Gastroesophageal sphincter (tissue), 4 donors: ENCODE measurements at regions not wholly inside any gene's neighbourhood (a gene's known extent, or its start where the extent isn't known, plus 50 kb on each side); places are given as distances from the start of the nearest gene placed in this dataset.

ENCODE experiments used
- ATAC-seq: fragments of 150-250 bp; one replicate; pipeline ENCODE4 v1.9.1; 2016; ENCODE audit warnings: mild to moderate bottlenecking, moderate library complexity
- H3K27ac ChIP-seq, 4 donors: fragments of 200-600 bp; sonication (generic) in 3 of 4; 1 replicate in 3 of 4; 2 replicates in 1 of 4; pipeline ENCODE4 v1.5.1; 2016 to 2019
- H3K27me3 ChIP-seq: fragments of 200-600 bp; sonication (generic); one replicate; pipeline ENCODE4 v1.5.1; 2019
- H3K36me3 ChIP-seq, 2 donors: fragments of 200-600 bp; sonication (generic); one replicate each; pipeline ENCODE4 v1.5.1; 2019; ENCODE audit warnings: control low read depth in 1 of 2
- H3K4me1 ChIP-seq, 3 donors: fragments of 200-600 bp; sonication (generic); 1 replicate in 2 of 3; 2 replicates in 1 of 3; pipeline ENCODE4 v1.5.1; 2016 to 2019; ENCODE audit warnings: control low read depth in 2 of 3
- H3K4me3 ChIP-seq, 2 donors: fragments of 200-600 bp; sonication (generic); one replicate each; pipeline ENCODE4 v1.5.1; 2019; ENCODE audit warnings: mild to moderate bottlenecking in 1 of 2, moderate library complexity in 1 of 2
- H3K9me3 ChIP-seq, 3 donors: fragments of 200-600 bp; sonication (generic); one replicate each; pipeline ENCODE4 v1.5.1; 2017 to 2019; ENCODE audit warnings: control low read depth in 2 of 3
- CTCF ChIP-seq, 4 experiments: fragments of 200-600 bp in 2 of 4; fragments of 450-650 bp in 2 of 4; sonication (generic) in 1 of 4; IDR thresholded peaks; one replicate each; pipeline ENCODE4 v1.5.1; 2017 to 2019; ENCODE audit warnings: antibody characterized with exemption in 4 of 4, mild to moderate bottlenecking in 2 of 4, moderate library complexity in 2 of 4
- EP300 ChIP-seq: sonication (generic); formaldehyde crosslinking; IDR thresholded peaks from one replicate; pipeline ENCODE4 v1.6.1; 2017; ENCODE audit warnings: antibody characterized with exemption, mild to moderate bottlenecking
- POLR2A ChIP-seq, 2 donors: fragments of 450-650 bp; IDR thresholded peaks; one replicate each; pipeline ENCODE4 v1.6.1; 2017; ENCODE audit warnings: antibody characterized with exemption in 2 of 2, mild to moderate bottlenecking in 2 of 2, moderate library complexity in 1 of 2
- POLR2AphosphoS5 ChIP-seq: sonication (generic); formaldehyde crosslinking; IDR thresholded peaks from one replicate; pipeline ENCODE4 v1.6.1; 2017; ENCODE audit warnings: antibody characterized with exemption
- WGBS, 2 donors: methylation state at CpG; one replicate each; pipeline ENCODE4 v1.1.5; 2018; ENCODE audit warnings: low coverage in 1 of 2; 5-methylcytosine and 5-hydroxymethylcytosine counted together

- no peak overlapping the region for H3K27ac ChIP-seq
- ATAC-seq: no peak
- TF ChIP-seq CTCF (IDR thresholded peaks at IDR 0.05) (no peak), POLR2A (IDR thresholded peaks at IDR 0.05) (no peak), POLR2AphosphoS5 (no peak), EP300 (no peak)
- H3K27me3 ChIP-seq: no peaks in the 10 kb centered on the region
- WGBS, 2 donors: 70 to 98% methylated on average over 1 to 2 of the region's 2 CpGs
- H3K36me3 ChIP-seq: no peaks in the 10 kb centered on the region
- H3K9me3 ChIP-seq: peaks cover 0 to 7% (median 0%) of the 10 kb centered on the region in 3 donors
- no peak overlapping the region for H3K4me3 ChIP-seq
- peaks cover 0 to 4% (median under 1%) of the 10 kb centered on the region in 3 donors for H3K4me1 ChIP-seq
These were observed 399.9 kb downstream of the RAB28 start for GRCh38 chr4:13084210-13084609.

- H3K27ac ChIP-seq: no peak overlapping the region
- peaks cover 0 to 7% (median 0%) of the 10 kb centered on the region in 3 donors for H3K9me3 ChIP-seq
- TF ChIP-seq CTCF (IDR thresholded peaks at IDR 0.05): no peak
- no peak for TF ChIP-seq POLR2A (IDR thresholded peaks at IDR 0.05)
- TF ChIP-seq POLR2AphosphoS5: no peak
- TF ChIP-seq EP300: no peak
- H3K27me3 ChIP-seq: no peaks in the 10 kb centered on the region
- H3K36me3 ChIP-seq: no peaks in the 10 kb centered on the region
- H3K4me1 ChIP-seq: no peaks in the 10 kb centered on the region
- no peak overlapping the region for H3K4me3 ChIP-seq
- ATAC-seq: no peak
These were observed 402.3 kb downstream of the RAB28 start for GRCh38 chr4:13081830-13082229.

- no peak for ATAC-seq
- TF ChIP-seq POLR2A (IDR thresholded peaks at IDR 0.05) (no peak), EP300 (no peak), POLR2AphosphoS5 (no peak), CTCF (IDR thresholded peaks at IDR 0.05) (no peak)
These were observed 417.1 kb downstream of the RAB28 start for GRCh38 chr4:13067077-13067476.

GRCh38 chr4:13059019-13059418 is 425.1 kb downstream of the RAB28 start:
- 52 to 74% methylated on average over 4 of the region's 4 CpGs for WGBS, 2 donors
- no peak for TF ChIP-seq EP300
- TF ChIP-seq POLR2AphosphoS5: no peak
- no peak for TF ChIP-seq POLR2A (IDR thresholded peaks at IDR 0.05)
- no peak for TF ChIP-seq CTCF (IDR thresholded peaks at IDR 0.05)
- Histone ChIP-seq H3K4me1 (peaks cover 0 to 18% (median 0%) of the 10 kb centered on the region in 3 donors), H3K27me3 (no peaks in the 10 kb centered on the region), H3K9me3 (no peaks in the 10 kb centered on the region), H3K4me3 (no peak overlapping the region), H3K27ac (no peak overlapping the region), H3K36me3 (no peaks in the 10 kb centered on the region)
- ATAC-seq: no peak

More at GRCh38 chr4:13067077-13067476, 417.1 kb downstream of the RAB28 start:
- Histone ChIP-seq H3K4me3 (no peak overlapping the region), H3K36me3 (no peaks in the 10 kb centered on the region), H3K27ac (no peak overlapping the region), H3K9me3 (no peaks in the 10 kb centered on the region), H3K4me1 (no peaks in the 10 kb centered on the region), H3K27me3 (no peaks in the 10 kb centered on the region)
- 89% methylated on average over 1 of the region's 1 CpG; no CpG with 5 or more reads in 1 of the 2 donors for WGBS, 2 donors

- 30 to 70% methylated on average over 3 to 4 of the region's 4 CpGs for WGBS, 2 donors
- H3K27me3 ChIP-seq: no peaks in the 10 kb centered on the region
- no peak for ATAC-seq
- H3K4me3 ChIP-seq: no peak overlapping the region
- H3K27ac ChIP-seq: peak overlapping the region in 3 of 4 donors; percentile 44 to 51 (median 47)
- TF ChIP-seq CTCF (IDR thresholded peaks at IDR 0.05): no peak
- TF ChIP-seq POLR2A (IDR thresholded peaks at IDR 0.05): no peak
- no peak for TF ChIP-seq POLR2AphosphoS5
- no peak for TF ChIP-seq EP300
- H3K9me3 ChIP-seq: no peaks in the 10 kb centered on the region
- no peaks in the 10 kb centered on the region for H3K36me3 ChIP-seq
- H3K4me1 ChIP-seq: peaks cover 0 to 18% (median 0%) of the 10 kb centered on the region in 3 donors
These were observed 427.4 kb downstream of the RAB28 start for GRCh38 chr4:13056630-13057189.
